ES-I3 (cell line): ENCODE measurements at regions not wholly inside any gene's neighbourhood (a gene's known extent, or its start where the extent isn't known, plus 50 kb on each side); places are given as distances from the start of the nearest gene placed in this dataset.

Source experiments
- H3K36me3 ChIP-seq: 2 replicates; pipeline ENCODE4 v1.6.1; 2013; ENCODE audit warnings: mild to moderate bottlenecking, low read length, control low read depth, moderate library complexity; ENCODE audit not compliant: insufficient read depth
- H3K4me1 ChIP-seq: 2 replicates; pipeline ENCODE4 v1.6.1; 2013; ENCODE audit warnings: mild to moderate bottlenecking, control low read depth, low read length; ENCODE audit not compliant: insufficient read depth
- H3K9ac ChIP-seq: 2 replicates; pipeline ENCODE4 v1.6.1; 2013; ENCODE audit warnings: low read depth, mild to moderate bottlenecking, low read length, moderate library complexity
- H3K9me3 ChIP-seq: 2 replicates; pipeline ENCODE4 v1.6.1; 2013; ENCODE audit warnings: mild to moderate bottlenecking, low read length, moderate library complexity; ENCODE audit not compliant: control insufficient read depth, insufficient read depth

GRCh38 chr18:29560270-29560669 lies 1383.3 kb upstream of the CDH2 start:
- no peaks in the 10 kb centered on the region for H3K9me3 ChIP-seq
- H3K36me3 ChIP-seq: no peaks in the 10 kb centered on the region
- H3K9ac ChIP-seq: no peak overlapping the region
- H3K4me1 ChIP-seq: no peaks in the 10 kb centered on the region

- H3K4me1 ChIP-seq: no peaks in the 10 kb centered on the region
- no peaks in the 10 kb centered on the region for H3K9me3 ChIP-seq
- no peak overlapping the region for H3K9ac ChIP-seq
- H3K36me3 ChIP-seq: no peaks in the 10 kb centered on the region
Observed at GRCh38 chr18:29556070-29556469, 1379.1 kb upstream of the CDH2 start.

GRCh38 chr18:29549759-29550158 lies 1372.8 kb upstream of the CDH2 start:
- Histone ChIP-seq H3K9ac (no peak overlapping the region), H3K9me3 (no peaks in the 10 kb centered on the region), H3K36me3 (no peaks in the 10 kb centered on the region), H3K4me1 (no peaks in the 10 kb centered on the region)

GRCh38 chr18:29547626-29548025 lies 1370.7 kb upstream of the CDH2 start:
- Histone ChIP-seq H3K9me3 (no peaks in the 10 kb centered on the region), H3K4me1 (no peaks in the 10 kb centered on the region), H3K9ac (no peak overlapping the region), H3K36me3 (no peaks in the 10 kb centered on the region)

- H3K9me3 ChIP-seq: no peaks in the 10 kb centered on the region
- H3K36me3 ChIP-seq: no peaks in the 10 kb centered on the region
- H3K9ac ChIP-seq: no peak overlapping the region
- H3K4me1 ChIP-seq: no peaks in the 10 kb centered on the region
Observed at GRCh38 chr18:29540548-29540947, 1363.6 kb upstream of the CDH2 start.

GRCh38 chr18:29531746-29532145 lies 1354.8 kb upstream of the CDH2 start:
- no peaks in the 10 kb centered on the region for H3K4me1 ChIP-seq
- H3K9ac ChIP-seq: no peak overlapping the region
- no peaks in the 10 kb centered on the region for H3K36me3 ChIP-seq
- H3K9me3 ChIP-seq: no peaks in the 10 kb centered on the region

- H3K9me3 ChIP-seq: no peaks in the 10 kb centered on the region
- no peaks in the 10 kb centered on the region for H3K36me3 ChIP-seq
- no peaks in the 10 kb centered on the region for H3K4me1 ChIP-seq
- H3K9ac ChIP-seq: no peak overlapping the region
Observed at GRCh38 chr18:29523371-29523770, 1346.4 kb upstream of the CDH2 start.

- Histone ChIP-seq H3K36me3 (no peaks in the 10 kb centered on the region), H3K9me3 (no peaks in the 10 kb centered on the region), H3K4me1 (no peaks in the 10 kb centered on the region), H3K9ac (no peak overlapping the region)
Observed at GRCh38 chr18:29512761-29513160, 1335.8 kb upstream of the CDH2 start.

GRCh38 chr18:29512203-29512602 lies 1335.3 kb upstream of the CDH2 start:
- no peaks in the 10 kb centered on the region for H3K36me3 ChIP-seq
- no peak overlapping the region for H3K9ac ChIP-seq
- no peaks in the 10 kb centered on the region for H3K4me1 ChIP-seq
- no peaks in the 10 kb centered on the region for H3K9me3 ChIP-seq

- no peaks in the 10 kb centered on the region for H3K36me3 ChIP-seq
- H3K9me3 ChIP-seq: no peaks in the 10 kb centered on the region
- H3K4me1 ChIP-seq: no peaks in the 10 kb centered on the region
- no peak overlapping the region for H3K9ac ChIP-seq
Observed at GRCh38 chr18:29501952-29502351, 1325.0 kb upstream of the CDH2 start.

GRCh38 chr18:29496152-29496680 lies 1319.3 kb upstream of the CDH2 start:
- Histone ChIP-seq H3K9me3 (no peaks in the 10 kb centered on the region), H3K36me3 (no peaks in the 10 kb centered on the region), H3K9ac (no peak overlapping the region), H3K4me1 (no peaks in the 10 kb centered on the region)

GRCh38 chr18:29494371-29494770 lies 1317.4 kb upstream of the CDH2 start:
- Histone ChIP-seq H3K4me1 (no peaks in the 10 kb centered on the region), H3K9ac (no peak overlapping the region), H3K9me3 (no peaks in the 10 kb centered on the region), H3K36me3 (no peaks in the 10 kb centered on the region)

- no peak overlapping the region for H3K9ac ChIP-seq
- no peaks in the 10 kb centered on the region for H3K4me1 ChIP-seq
- H3K9me3 ChIP-seq: no peaks in the 10 kb centered on the region
- no peaks in the 10 kb centered on the region for H3K36me3 ChIP-seq
Observed at GRCh38 chr18:29491907-29492306, 1315.0 kb upstream of the CDH2 start.

GRCh38 chr18:29488617-29489016 lies 1311.7 kb upstream of the CDH2 start:
- H3K36me3 ChIP-seq: no peaks in the 10 kb centered on the region
- H3K4me1 ChIP-seq: no peaks in the 10 kb centered on the region
- H3K9me3 ChIP-seq: no peaks in the 10 kb centered on the region
- H3K9ac ChIP-seq: no peak overlapping the region

GRCh38 chr18:29465526-29465925 lies 1288.6 kb upstream of the CDH2 start:
- Histone ChIP-seq H3K36me3 (no peaks in the 10 kb centered on the region), H3K9ac (no peak overlapping the region), H3K9me3 (no peaks in the 10 kb centered on the region), H3K4me1 (no peaks in the 10 kb centered on the region)

- Histone ChIP-seq H3K9me3 (no peaks in the 10 kb centered on the region), H3K9ac (no peak overlapping the region), H3K4me1 (no peaks in the 10 kb centered on the region), H3K36me3 (no peaks in the 10 kb centered on the region)
Observed at GRCh38 chr18:29459972-29460371, 1283.0 kb upstream of the CDH2 start.
